HG02623 (cell line): ENCODE measurements at regions not wholly inside any gene's neighbourhood (a gene's known extent, or its start where the extent isn't known, plus 50 kb on each side); places are given as distances from the start of the nearest gene placed in this dataset.
"Not testable (repeated sequence)": the region's sequence is repeated elsewhere in the genome, so short reads cannot be mapped to it uniquely, and the experiment has no call there.

Experiments used
- ATAC-seq: cut with Tn5 transposase; IDR thresholded peaks from one replicate; pipeline ENCODE4 v1.9.1; 2021; ENCODE audit warnings: moderate library complexity; ENCODE audit not compliant: unreplicated experiment

DNA sequence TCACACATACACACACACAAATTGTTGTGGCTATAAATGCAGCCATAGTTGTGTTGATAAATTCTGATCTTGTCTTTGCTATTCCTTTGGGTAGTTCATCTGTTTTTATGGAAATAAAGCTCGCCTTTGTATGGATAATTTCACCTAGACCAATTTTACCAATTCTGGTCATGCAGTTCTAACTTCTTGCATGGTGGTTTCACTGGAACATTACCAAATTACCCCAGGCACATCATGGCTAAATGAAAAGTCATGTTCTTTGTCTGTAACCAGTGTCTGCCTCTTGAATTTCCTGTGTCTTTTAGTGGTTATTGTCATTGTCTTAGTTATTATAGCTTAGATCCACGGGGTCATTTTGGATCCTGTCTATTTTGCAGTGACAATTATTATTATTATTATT is 50.3 kb upstream of the TMC1 start:
- ATAC-seq: no peak

DNA sequence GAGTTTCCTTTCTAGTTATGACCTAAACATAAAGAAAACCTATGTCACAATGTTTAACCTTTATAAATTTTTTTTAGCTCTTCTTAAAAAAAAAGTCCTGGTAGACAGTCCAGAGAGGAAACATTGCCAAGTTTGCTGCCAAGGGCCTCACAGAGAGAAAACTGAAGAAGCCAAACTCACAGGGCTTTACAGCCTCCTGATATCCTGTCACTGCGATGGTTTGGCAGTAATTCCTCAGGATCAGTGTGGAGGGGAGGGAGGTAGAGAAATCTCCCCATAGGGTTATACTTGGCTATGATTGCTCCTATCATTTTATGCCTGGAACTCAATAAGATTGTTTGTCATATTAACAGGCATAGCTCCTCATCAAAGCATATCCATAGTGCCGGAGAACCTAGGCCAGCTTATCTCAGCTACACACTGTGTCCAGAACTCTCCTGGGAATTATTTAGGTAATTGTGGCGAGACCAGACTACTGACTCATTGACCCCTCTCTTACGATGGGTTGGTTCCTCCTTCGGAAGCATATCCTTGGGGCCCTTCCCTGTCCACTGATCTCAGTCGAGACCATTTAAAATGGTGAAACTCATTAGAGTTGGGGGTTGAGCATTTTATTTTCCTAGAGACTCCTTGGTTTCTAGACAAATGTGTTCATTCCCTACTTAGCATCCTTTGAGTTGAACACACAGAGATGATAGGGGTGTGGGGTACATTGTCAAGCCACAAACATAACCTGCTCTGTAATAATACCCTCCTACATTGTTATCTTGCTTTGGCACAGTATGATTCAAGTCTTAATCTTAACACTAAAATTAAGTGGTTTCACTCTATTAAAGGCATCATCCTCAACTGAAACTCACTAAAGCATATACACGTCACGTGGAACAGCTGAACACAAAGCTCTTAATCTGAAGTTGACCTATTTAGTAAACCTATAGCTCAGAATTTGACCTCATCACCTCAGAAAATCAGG is 53.4 kb upstream of the TMC1 start:
- no peak for ATAC-seq

DNA sequence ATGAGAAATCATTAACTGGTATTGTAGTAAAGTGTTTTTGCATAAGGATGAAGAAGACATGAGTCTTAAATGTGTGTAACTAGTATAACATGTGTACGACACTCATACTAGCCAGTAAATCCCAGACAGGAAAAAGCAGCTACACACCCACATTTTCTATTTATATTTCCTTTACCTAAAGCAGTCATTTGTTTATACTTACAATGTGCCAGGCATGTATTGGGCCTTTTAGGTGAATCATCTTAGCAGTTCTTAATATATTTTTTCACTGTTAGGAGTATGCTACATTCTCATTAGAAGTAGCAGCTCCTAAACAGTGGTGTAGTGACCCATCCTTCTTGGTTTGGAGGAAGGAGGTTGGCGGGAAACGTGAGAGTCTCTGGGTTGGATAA is 55.8 kb upstream of the TMC1 start:
- no peak for ATAC-seq

DNA sequence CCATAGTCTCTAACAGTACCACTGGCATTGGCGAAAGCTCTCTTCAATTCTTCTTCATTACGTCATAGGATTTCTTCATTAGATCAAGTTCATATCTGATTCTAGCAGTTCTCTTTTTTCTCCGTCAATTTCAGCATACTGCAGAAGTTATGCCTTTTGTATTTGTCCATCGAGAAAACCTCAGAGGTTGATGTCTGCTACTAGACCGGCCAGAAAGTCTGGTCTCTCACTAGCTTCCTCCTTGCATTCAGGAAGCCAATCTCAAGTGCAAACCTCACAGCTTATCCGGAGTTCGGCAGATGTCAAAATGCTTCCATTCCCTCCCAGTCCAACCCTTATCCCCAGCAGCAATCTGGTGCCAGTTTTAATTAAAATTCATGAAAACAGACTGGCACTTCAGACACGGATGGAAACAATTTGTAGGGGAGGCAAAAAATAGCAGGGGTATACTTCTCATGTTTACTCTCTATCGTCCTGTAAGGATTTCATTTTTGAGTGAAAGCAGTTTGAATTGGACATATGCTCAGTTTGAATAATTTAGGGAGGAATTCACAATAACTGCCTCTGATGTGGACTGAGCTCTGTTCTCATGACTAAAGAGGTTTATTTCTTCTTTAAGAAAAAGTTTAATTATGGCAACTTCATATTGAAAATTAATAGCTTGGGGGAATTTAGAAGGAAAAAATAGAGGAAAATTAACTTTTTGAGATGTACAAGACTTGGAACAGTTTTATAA is 56.4 kb upstream of the TMC1 start:
- no peak for ATAC-seq

DNA sequence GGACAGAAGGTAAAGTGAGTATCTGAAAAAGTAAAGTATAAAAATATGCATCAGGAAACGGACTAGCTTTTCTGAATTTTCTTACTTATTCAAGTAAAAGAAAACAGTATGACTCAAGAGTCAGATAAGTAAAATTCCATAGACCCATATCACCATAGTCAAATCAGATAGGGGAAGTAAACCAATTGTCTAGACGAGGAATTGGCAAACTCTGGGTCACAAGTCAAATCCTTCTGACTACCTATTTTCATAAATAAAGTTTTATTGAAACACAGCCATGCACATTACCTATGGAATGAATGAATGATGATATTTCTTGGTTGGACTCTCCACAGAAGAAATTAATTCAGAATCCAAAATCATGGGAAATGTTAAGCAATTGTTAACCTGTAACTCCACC is 59.1 kb upstream of the TMC1 start:
- ATAC-seq: no peak

DNA sequence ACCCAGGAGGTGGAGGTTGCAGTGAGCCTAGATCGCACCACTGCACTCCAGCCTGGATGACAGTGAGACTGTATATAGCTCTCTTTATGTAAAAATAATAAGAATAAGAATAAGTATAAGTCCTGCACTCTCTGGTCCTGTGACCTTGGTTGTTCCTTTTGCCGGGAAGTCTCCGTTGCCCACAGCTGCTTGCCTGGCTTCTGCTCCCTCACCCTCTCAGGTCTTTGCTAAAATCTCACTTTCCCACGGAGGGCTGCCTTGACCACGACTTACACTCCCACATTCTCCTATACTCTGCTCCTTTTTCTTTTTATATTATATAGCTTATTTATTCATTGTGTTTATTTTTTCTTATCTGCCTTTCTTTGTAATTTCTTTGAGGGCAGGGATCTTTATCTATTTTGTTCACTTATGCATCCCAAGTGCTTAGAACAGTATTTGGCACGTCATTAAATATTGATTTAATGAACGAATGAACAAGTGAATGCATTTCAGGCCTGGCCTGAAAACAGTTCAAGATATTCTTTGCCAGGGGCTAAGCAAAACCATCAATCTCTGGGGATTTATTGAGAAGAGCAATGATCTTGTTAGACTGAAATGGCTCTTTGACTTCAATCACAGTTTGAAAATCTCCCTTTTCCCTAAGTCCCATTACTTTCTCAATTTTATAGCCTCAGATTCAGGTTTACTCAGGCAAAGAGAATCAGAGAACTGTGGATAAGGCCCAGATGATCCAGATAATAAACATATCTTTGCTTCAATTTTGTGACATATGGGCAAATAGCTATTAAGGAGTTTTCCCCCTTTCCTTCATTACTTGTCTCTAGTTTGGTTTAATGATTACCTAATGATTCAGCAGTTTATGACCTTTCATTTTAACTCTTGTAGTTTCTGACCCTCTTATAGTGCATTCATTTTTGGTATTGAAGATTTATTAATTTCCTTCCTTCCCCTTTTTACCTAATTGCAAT is 60.8 kb upstream of the TMC1 start:
- no peak for ATAC-seq

DNA sequence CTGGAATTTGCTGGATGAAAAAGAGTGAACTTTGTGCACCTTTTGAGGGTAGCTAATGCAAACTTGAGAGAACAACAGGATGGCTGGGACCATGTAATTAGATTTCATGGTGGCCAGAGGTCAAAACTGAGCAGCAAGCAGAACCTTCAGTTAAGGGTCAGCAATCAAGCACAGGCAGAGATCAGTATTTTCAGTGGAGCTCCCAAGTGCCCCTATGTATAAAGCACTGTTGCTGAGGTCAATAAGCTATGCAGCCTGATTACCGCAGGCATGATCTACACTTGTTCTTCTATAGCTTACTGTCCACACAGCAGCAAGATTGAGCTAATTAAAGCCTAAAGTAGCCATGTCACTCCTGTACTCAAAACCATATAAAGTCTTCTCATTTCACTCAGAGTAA is 62.1 kb upstream of the TMC1 start:
- no peak for ATAC-seq

DNA sequence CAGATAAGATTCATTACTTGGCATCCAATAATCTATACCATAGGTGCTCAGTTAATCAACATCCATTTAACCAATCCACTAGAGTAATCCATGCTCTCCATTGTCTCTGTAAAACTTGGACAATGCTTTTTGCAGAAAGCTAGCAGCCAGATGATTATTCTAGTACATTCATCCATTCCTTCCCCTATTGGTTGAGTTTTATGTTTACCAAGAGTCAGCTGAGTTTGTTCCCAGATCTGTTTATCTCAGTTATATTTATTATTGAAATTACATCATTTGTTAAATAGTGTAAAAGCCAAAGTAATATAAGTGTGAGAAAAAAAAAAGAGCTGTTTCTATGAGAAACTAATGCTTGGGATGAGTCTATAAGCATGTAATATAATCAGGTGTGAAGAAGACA is 63.3 kb upstream of the TMC1 start:
- ATAC-seq: no peak

DNA sequence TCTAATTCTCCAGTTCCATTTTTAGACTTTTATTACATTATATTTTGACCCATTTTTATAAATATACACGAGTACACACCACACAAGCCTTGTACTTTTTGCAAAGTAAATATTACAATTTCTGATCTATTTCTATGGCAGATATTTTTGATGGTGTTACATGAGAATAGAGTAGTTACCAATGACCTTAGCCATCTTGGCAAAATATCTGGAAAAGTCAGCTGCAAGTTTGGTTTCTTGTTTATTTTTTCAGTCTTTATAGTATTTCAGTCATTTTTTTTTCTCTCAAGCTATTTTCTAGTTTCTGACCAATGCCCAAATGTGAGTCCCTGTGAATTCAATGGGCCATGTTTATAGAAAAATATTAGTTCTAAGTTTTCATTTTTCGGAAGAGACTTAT is 64.0 kb upstream of the TMC1 start:
- no peak for ATAC-seq

DNA sequence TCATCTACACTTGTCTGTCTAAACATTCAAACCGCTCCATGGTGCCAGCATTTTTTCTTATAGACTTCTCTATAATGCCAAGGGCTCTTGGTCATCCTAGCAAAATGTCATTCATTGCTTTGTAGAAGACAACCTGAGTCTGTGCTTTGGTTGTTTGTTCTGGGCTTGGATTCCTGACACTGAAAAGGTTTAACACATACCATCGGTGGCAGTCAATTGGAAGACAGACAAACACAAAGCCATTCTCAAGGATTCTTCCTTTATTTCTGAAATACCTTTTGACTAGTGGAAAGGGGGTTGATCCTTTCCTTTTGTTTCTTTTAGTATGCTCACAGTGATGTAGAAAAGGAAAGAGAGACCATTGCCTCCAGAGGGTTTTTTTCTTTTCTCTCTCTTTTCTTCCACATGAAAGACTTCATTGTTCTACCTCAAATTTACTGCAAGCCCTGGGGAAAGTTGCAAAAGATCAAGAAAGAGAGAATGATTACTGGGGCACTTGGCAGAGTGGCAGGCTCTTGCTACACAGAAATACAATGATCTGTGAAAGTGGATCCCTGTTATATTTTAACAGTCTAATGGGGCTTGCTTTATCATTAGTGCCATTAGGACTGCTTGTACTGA is 66.4 kb upstream of the TMC1 start:
- no peak for ATAC-seq

DNA sequence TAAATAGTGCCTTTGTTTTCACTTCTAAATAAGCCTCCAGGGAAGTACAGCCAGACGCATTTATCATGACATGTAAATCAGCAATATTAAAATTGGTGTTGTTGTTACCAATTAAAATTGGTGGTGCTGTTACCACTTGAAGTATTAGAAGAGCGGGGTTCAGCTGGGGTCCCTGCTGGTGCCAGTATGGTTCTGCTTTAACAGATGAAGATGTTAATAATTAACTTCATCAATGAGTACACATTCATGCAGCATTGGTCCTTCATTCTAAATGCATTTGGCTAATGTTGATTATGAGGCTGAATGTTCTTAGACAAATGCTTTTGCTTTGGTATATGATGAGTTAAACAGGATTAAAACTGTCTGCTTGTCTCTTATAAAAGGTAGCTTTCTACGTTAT is 67.6 kb upstream of the TMC1 start:
- ATAC-seq: no peak

DNA sequence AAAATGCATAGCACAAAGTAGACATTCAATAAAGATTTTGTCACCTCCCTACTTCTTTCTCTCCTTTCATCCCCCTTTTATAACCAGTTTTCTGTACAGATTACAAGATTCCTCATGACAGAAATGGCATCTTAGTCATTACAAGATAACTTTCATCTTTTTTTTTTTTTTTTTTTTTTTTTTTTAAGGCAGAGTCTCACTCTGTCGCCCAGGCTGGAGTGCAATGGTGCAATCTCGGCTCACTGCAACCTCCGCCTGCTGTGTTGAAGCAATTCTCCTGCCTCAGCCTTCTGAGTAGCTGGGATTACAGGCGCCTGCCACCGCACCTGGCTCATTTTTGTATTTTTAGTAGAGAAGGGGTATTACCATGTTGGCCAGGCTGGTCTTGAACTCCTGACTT is 75.2 kb upstream of the TMC1 start:
- not testable (repeated sequence) for ATAC-seq

DNA sequence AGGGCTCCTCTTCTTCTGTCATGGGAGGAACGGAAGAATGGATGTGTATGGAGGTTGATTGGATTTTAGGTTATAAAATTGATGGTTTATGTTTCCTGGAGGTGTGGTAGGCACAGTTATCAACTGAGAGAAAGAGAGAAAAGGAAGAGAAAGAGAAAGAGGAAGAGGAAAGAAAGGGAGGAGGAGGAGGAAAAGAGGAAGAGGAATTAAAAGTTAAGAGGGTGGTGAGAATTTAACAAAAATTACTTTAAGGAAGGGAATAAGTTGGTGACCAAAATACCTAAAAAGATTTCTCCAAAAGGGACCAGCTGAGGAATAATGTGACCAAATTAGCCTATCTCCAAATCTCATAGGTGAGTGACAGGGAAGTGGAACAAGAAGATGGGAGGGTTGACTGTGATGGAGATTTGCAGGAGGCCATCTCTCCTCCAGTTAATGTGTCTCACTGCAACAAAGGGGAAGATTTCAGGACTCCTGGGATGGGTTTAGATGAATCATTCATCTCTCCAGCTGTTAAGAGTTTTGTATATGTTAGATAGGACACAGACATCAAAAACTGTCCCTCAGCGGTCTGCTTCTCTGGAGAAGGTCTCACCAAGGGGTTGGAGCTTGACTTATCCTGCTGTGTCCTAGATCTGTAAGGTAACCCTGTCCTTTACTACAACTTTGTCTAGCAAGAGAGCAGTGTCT is 76.0 kb upstream of the TMC1 start:
- ATAC-seq: no peak

DNA sequence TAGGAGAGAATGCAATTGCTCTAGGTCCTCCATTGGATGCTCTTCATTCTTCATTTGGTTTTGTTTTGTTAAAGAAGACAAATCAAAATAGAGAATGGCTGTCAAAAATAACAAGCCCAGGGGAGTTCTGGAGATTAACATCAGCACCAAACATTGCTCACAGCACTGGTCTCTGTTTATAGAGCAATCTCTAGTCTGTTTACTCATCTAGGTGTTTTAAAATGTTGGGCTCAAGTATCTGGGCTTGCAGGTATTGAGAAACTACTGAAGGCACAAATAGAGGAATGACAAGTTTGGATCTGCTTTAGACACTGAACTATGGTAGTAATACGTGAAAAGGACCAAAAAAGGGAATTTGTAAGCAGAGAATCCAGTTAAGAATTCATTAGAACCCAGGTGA is 77.0 kb upstream of the TMC1 start:
- ATAC-seq: no peak

DNA sequence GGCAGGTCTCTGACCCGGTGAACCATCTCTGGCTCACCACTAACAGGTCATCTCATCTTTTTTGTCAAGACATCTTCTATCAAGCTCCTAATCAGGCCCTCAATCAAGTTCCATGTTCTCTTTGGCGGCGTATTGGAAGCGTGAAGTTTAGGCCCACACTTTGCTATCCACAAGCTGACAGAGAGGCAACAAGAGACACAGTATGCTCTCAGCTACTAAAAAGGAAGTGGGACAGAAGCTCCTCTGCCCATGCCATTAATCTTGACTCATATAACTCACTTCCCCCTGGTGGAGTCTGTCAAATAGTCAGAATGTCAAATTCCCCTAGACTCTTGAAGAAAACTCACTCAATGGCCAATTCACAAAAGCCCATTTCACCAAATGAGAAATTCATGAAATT is 77.6 kb upstream of the TMC1 start:
- peak; percentile 92 for ATAC-seq

DNA sequence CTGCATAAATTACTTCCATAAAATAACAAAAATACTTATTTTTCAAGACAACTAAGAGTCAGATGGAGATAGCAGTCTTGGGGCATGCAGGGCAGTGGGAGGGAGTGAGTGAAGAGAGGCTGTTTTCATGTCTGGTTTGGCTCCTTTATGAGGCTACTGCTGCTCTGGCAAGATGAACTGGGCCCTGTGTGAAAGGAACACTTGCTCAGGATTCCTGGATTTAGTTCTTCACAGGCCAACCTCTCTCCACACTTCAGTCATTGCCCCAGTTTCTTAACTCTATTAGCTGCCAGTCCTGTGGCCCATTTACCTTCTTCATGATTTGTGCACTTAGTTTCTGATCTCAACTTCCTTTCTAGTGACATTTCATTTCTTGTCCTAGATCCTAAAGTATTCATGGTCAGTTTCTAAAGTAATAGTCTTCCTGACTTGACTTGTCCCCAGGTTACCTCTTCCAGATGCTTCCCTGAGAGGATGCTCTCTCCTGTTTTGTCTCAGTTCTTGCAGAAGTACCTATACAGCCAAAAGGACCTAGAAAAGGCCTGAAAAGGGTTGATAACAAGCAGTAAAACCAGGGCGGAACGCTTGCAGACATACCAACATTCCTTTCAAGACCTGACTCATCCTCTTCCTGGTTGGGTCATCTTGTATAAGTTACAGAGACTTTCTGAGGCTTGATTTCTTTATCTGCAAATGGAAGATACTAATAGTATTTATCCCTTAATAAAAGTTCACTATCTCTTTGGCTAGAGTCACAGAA is 77.0 kb upstream of the ZFAND5 start:
- ATAC-seq: no peak

DNA sequence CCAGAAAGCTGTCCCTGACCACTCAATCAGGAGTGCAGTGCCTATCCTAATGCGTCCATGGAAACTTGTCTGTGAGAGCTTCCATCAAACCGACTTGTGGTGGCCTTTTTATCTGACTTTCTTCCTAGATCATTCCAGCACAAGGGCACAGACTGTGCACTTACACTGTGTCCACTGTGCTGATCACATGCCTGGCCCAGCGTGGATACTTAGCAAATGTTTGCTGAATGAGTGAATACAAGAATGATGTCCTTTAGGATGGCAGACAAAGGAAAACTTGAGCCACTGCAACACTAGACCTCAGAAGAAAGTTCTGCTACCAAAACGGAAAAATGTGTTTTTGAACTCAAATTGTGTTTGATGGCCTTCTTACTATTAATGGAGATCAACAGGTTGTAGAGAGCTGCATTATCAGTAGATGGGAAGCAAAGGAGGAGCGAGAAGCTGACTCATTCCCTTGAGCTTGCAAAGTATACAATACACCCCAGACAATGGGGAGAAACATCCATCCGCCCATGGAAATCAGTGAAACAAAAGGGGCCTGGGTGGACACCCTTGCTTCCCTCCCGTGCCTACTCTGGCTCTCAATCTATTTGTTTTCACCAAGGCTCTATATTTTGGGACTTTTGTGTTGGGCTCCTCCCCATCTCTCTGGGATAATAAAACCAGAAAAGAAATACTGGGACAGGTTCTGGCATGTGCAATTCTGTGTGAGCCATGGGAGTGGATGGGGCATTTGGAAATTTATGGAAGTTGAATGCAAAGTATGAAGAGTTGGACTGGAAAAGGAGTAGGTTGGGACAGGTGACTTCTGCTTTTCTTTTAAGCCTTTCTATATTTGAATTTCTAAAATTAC is 76.2 kb upstream of the ZFAND5 start:
- ATAC-seq: no peak

DNA sequence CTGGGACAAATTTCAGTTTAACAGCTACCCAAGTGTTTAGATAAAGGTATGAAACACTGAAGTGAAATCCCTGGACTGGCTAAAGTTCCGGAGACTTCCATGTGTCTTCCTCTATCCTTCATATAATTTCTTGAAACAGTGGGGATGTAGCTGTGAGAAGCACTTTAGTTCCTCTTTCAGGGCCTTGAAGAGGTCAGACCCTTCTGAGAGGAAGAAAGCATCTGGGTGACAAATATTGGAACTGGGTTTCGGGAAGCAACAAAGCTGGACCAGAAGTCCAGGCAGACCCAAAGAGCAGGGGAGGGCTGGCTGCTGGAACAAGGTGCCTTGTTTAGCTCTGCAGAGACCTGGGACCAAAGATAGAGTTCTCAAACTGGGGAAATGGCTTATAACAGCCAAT is 75.4 kb upstream of the ZFAND5 start:
- ATAC-seq: no peak
